H1 (cell line): ENCODE measurements at regions not wholly inside any gene's neighbourhood (a gene's known extent, or its start where the extent isn't known, plus 50 kb on each side); places are given as distances from the start of the nearest gene placed in this dataset.

Source experiments
- CTCF ChIA-PET: fragments of 300-600 bp; sonication (Branson Sonifier 250); formaldehyde crosslinking; loops from one replicate; lab custom pipeline; 2021; ENCODE audit not compliant: partially characterized antibody; lab: Charles Lee
- POLR2A ChIA-PET: fragments of 300-600 bp; sonication (Branson Sonifier 250); formaldehyde crosslinking; loops from one replicate; lab custom pipeline; 2021; ENCODE audit warnings: inconsistent platforms; ENCODE audit not compliant: partially characterized antibody; lab: Charles Lee
- DNase-seq, 2 experiments: peaks; one replicate each; pipeline versions ENCODE4 v3.0.0 to v3.0.0-alpha.2; 2010 to 2022; ENCODE audit warnings: low spot score in 2 of 2, low read depth in 1 of 2, mixed read lengths in 1 of 2
- FAIRE-seq: peaks from 2 replicates; lab custom pipeline; 2011; peaks lifted over from hg19 to GRCh38; lab: Jason Lieb, UNC
- H2AFZ ChIP-seq: 2 replicates; pipeline ENCODE4 v1.8.1; 2012; ENCODE audit warnings: low read length, inconsistent platforms
- H2AK5ac ChIP-seq: 2 replicates; pipeline ENCODE4 v1.6.1; 2013; ENCODE audit warnings: low read depth, low read length
- H2BK120ac ChIP-seq: replicated peaks from 2 replicates; pipeline ENCODE3; 2013; ENCODE audit warnings: low read depth, low read length, inconsistent platforms
- H2BK12ac ChIP-seq: 2 replicates; pipeline ENCODE4 v1.6.1; 2013; ENCODE audit warnings: low read depth, low read length
- H2BK15ac ChIP-seq: 2 replicates; pipeline ENCODE4 v1.6.1; 2013; ENCODE audit warnings: low read length
- H2BK20ac ChIP-seq: 2 replicates; pipeline ENCODE4 v1.6.1; 2013; ENCODE audit warnings: low read length
- H2BK5ac ChIP-seq: 2 replicates; pipeline ENCODE4 v1.6.1; 2013; ENCODE audit warnings: low read depth, low read length
- H3K14ac ChIP-seq: 2 replicates; pipeline ENCODE4 v1.6.1; 2013; ENCODE audit warnings: inconsistent platforms; ENCODE audit not compliant: insufficient read length
- H3K18ac ChIP-seq: 2 replicates; pipeline ENCODE4 v1.6.1; 2013; ENCODE audit warnings: low read length; ENCODE audit errors: extremely low read depth
- H3K23ac ChIP-seq: 2 replicates; pipeline ENCODE4 v1.6.1; 2013; ENCODE audit warnings: inconsistent platforms; ENCODE audit not compliant: insufficient read length
- H3K23me2 ChIP-seq: 2 replicates; pipeline ENCODE4 v1.6.1; 2013; ENCODE audit warnings: low read depth, low read length
- H3K27ac ChIP-seq: 2 replicates; pipeline ENCODE4 v1.6.1; 2011; ENCODE audit warnings: low read depth, low read length, inconsistent platforms
- H3K27me3 ChIP-seq, 4 experiments: replicated peaks in 1 of 4; 1 replicate in 1 of 4; 2 replicates in 3 of 4; pipeline versions ENCODE4 v1.6.1 to v1.8.1; 2011 to 2013; ENCODE audit warnings: low read length in 3 of 4, mild to moderate bottlenecking in 3 of 4, inconsistent platforms in 2 of 4, mixed read lengths in 2 of 4, moderate library complexity in 1 of 4; ENCODE audit not compliant: control insufficient read depth in 3 of 4, insufficient read depth in 3 of 4; ENCODE audit errors: extremely low read depth in 1 of 4
- H3K36me3 ChIP-seq, 4 experiments: 2 replicates each; pipeline versions ENCODE4 v1.6.1 to v1.8.1; 2011 to 2013; ENCODE audit warnings: mild to moderate bottlenecking in 4 of 4, low read length in 3 of 4, moderate library complexity in 2 of 4, control low read depth in 1 of 4, inconsistent platforms in 1 of 4; ENCODE audit not compliant: insufficient read depth in 4 of 4, control insufficient read depth in 2 of 4
- H3K4ac ChIP-seq: replicated peaks from 2 replicates; pipeline ENCODE3; 2013; ENCODE audit warnings: low read length, low read depth, mixed read lengths, inconsistent platforms; ENCODE audit not compliant: insufficient read length
- H3K4me1 ChIP-seq, 4 experiments: replicated peaks in 1 of 4; 1 replicate in 1 of 4; 2 replicates in 3 of 4; pipeline versions ENCODE4 v1.6.1 to v1.8.1; 2011 to 2013; ENCODE audit warnings: low read length in 3 of 4, inconsistent platforms in 2 of 4, mixed read lengths in 1 of 4; ENCODE audit not compliant: insufficient read depth in 4 of 4, control insufficient read depth in 3 of 4
- H3K4me2 ChIP-seq, 2 experiments: 2 replicates each; pipeline versions ENCODE4 v1.6.1 to v1.8.1; 2011 to 2013; ENCODE audit warnings: low read depth in 2 of 2, low read length in 2 of 2, control low read depth in 1 of 2, inconsistent platforms in 1 of 2, mild to moderate bottlenecking in 1 of 2; ENCODE audit not compliant: insufficient read depth in 1 of 2
- H3K4me3 ChIP-seq, 4 experiments: fragments of 200-600, 300-600 bp in 1 of 4; sonication (generic), shearing (Covaris generic), sonication (Bioruptor Twin) in 1 of 4; 2 replicates each; pipeline versions ENCODE4 v1.5.1 to v1.8.1; 2011 to 2016; ENCODE audit warnings: low read length in 4 of 4, low read depth in 3 of 4, control low read depth in 2 of 4, inconsistent platforms in 2 of 4, mild to moderate bottlenecking in 2 of 4, mixed read lengths in 1 of 4, moderate library complexity in 1 of 4; ENCODE audit not compliant: insufficient read depth in 2 of 4; ENCODE audit errors: extremely low read depth in 1 of 4
- H3K56ac ChIP-seq: replicated peaks from 2 replicates; pipeline ENCODE3; 2013; ENCODE audit warnings: low read depth, mild to moderate bottlenecking, mixed read lengths, low read length, inconsistent platforms; ENCODE audit not compliant: insufficient read length
- H3K79me1 ChIP-seq: 2 replicates; pipeline ENCODE4 v1.6.1; 2013; ENCODE audit warnings: low read depth, low read length, control low read depth
- H3K79me2 ChIP-seq, 2 experiments: 2 replicates each; pipeline versions ENCODE4 v1.6.1 to v1.8.1; 2012 to 2013; ENCODE audit warnings: low read length in 2 of 2, mild to moderate bottlenecking in 2 of 2, inconsistent platforms in 1 of 2; ENCODE audit not compliant: insufficient read depth in 2 of 2, control insufficient read depth in 1 of 2
- H3K9ac ChIP-seq, 4 experiments: replicated peaks in 1 of 4; 1 replicate in 1 of 4; 2 replicates in 3 of 4; pipeline versions ENCODE4 v1.6.1 to v1.8.1; 2011 to 2013; ENCODE audit warnings: low read depth in 3 of 4, low read length in 3 of 4, control low read depth in 2 of 4, mild to moderate bottlenecking in 2 of 4, moderate library complexity in 2 of 4, inconsistent platforms in 1 of 4; ENCODE audit errors: extremely low read depth in 1 of 4
- H3K9me3 ChIP-seq, 2 experiments: 2 replicates each; pipeline versions ENCODE4 v1.6.1 to v1.8.1; 2012 to 2013; ENCODE audit warnings: mild to moderate bottlenecking in 2 of 2, moderate library complexity in 2 of 2, control low read depth in 1 of 2, inconsistent platforms in 1 of 2, low read depth in 1 of 2, low read length in 1 of 2, mixed read lengths in 1 of 2; ENCODE audit not compliant: insufficient read depth in 2 of 2
- H4K20me1 ChIP-seq, 2 experiments: replicated peaks in 1 of 2; 2 replicates each; pipeline versions ENCODE3 to v1.8.1; 2011 to 2013; ENCODE audit warnings: inconsistent platforms in 2 of 2, low read length in 2 of 2, mild to moderate bottlenecking in 1 of 2; ENCODE audit not compliant: insufficient read depth in 2 of 2, control insufficient read depth in 1 of 2
- H4K5ac ChIP-seq: 2 replicates; pipeline ENCODE4 v1.6.1; 2013; ENCODE audit warnings: low read length, low read depth, mixed read lengths, inconsistent platforms; ENCODE audit not compliant: insufficient read length
- H4K8ac ChIP-seq: 2 replicates; pipeline ENCODE4 v1.8.0; 2013; ENCODE audit warnings: mild to moderate bottlenecking, moderate library complexity, low read length, inconsistent platforms; ENCODE audit not compliant: insufficient read depth; ENCODE audit errors: extremely low read depth
- H4K91ac ChIP-seq: replicated peaks from 2 replicates; pipeline ENCODE3; 2013; ENCODE audit warnings: low read length, mixed read lengths, inconsistent platforms; ENCODE audit not compliant: insufficient read length
- JUND ChIP-seq: IDR thresholded peaks from 2 replicates; pipeline ENCODE4 v1.6.1; 2011; ENCODE audit warnings: mild to moderate bottlenecking, improper control_type of control experiment, low read length
- NRF1 ChIP-seq: IDR thresholded peaks from 2 replicates; pipeline ENCODE4 v1.6.1; 2011; ENCODE audit warnings: mild to moderate bottlenecking, low read depth, low read length, improper control_type of control experiment
- WGBS, 2 experiments: shearing (Covaris generic) in 1 of 2; methylation state at CpG; one replicate each; pipeline versions ENCODE4 v1.1.6 to v1.1.7; 2013 to 2015; ENCODE audit warnings: low lambda C conversion rate in 2 of 2, mixed read lengths in 2 of 2, inconsistent platforms in 1 of 2, low coverage in 1 of 2, missing lambda C conversion rate in 1 of 2; ENCODE audit not compliant: insufficient replicate concordance in 2 of 2, insufficient coverage in 1 of 2, insufficient read length in 1 of 2; ENCODE audit errors: extremely low coverage in 1 of 2, missing lambda C conversion rate in 1 of 2; 5-methylcytosine and 5-hydroxymethylcytosine counted together
- TF ChIP-seq, protein P1 (sequence below), 3 experiments: IDR thresholded peaks; 1 replicate in 2 of 3; 2 replicates in 1 of 3; pipeline versions ENCODE4 v1.5.1 to v1.6.1; 2011; ENCODE audit warnings: low read length in 3 of 3, mild to moderate bottlenecking in 3 of 3, inconsistent platforms in 2 of 3, low read depth in 1 of 3, moderate library complexity in 1 of 3; ENCODE audit not compliant: insufficient read depth in 1 of 3; ENCODE audit errors: control extremely low read depth in 1 of 3
- TF ChIP-seq, protein P2 (sequence below): IDR thresholded peaks from 2 replicates; pipeline ENCODE4 v1.6.1; 2012; ENCODE audit warnings: low read length, inconsistent platforms

DNA sequence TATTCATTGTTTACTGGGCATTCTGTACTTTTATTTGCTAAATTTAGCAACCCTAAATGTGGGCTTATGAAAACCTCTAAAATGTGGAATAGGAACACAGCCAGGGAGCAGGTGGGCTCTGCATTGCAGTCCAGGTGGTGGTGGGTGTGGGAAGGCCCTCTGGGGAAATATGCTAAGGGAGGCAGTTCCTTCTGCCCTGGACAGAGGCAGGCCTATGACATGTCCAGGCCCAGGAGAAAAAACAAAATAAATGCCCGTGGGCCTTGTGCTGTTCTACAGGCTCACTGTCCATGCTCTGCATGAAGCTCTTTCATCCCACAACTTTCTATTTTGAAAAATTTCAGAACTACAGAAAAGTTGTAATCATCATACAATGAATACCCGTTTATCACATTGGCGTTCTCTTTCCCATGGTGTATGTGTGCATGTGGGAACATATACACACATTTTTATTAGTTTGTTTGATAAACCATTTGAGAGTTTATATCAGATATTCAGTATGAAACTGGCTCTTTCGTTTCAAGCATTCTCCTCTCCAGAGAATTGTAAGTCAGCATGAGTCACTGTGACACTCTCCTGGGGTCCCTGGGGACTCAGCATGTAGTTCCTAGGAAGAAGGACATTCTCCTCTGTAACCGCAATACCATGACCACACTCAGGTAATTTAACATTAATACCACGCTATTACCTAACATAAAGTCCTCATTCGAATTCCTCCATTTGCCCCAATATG, 505.3 kb downstream of the COG6 start:
- ChIA-PET CTCF (interaction anchor here (1.1 to 2.0 kb wide), 3 partner anchors 11 to 15 kb away, joined by 3 to 8 read pairs (median 4); no protein-coding TSS in a partner anchor), POLR2A (no interaction called here)
- Histone ChIP-seq H2BK120ac (no peak overlapping the region), H3K27ac (no peak overlapping the region), H3K4me1 (no peaks in the 10 kb centered on the region), H4K20me1 (no peaks in the 10 kb centered on the region), H3K23ac (no peak overlapping the region), H2BK5ac (no peak overlapping the region), H3K79me1 (no peaks in the 10 kb centered on the region), H3K14ac (no peak overlapping the region), H2AK5ac (no peak overlapping the region), H3K4me2 (no peak overlapping the region), H2AFZ (no peak overlapping the region), H3K36me3 (no peaks in the 10 kb centered on the region; a peak in 1 of 8 replicates), H3K23me2 (no peaks in the 10 kb centered on the region), H3K56ac (no peak overlapping the region), H2BK12ac (no peak overlapping the region), H3K27me3 (no peaks in the 10 kb centered on the region), H3K4me3 (no peak overlapping the region), H3K9ac (no peak overlapping the region), H4K5ac (no peak overlapping the region), H3K9me3 (no peaks in the 10 kb centered on the region), H2BK15ac (no peak overlapping the region), H3K18ac (no peak overlapping the region), H4K8ac (no peak overlapping the region), H3K79me2 (no peaks in the 10 kb centered on the region), H2BK20ac (no peak overlapping the region), H4K91ac (no peak overlapping the region), H3K4ac (no peak overlapping the region)
- DNase-seq (no peak), FAIRE-seq (no peak)
- 90 to 100% methylated on average over 2 to 7 of the region's 7 CpGs for WGBS, 2 experiments
- TF ChIP-seq, protein P1, sequence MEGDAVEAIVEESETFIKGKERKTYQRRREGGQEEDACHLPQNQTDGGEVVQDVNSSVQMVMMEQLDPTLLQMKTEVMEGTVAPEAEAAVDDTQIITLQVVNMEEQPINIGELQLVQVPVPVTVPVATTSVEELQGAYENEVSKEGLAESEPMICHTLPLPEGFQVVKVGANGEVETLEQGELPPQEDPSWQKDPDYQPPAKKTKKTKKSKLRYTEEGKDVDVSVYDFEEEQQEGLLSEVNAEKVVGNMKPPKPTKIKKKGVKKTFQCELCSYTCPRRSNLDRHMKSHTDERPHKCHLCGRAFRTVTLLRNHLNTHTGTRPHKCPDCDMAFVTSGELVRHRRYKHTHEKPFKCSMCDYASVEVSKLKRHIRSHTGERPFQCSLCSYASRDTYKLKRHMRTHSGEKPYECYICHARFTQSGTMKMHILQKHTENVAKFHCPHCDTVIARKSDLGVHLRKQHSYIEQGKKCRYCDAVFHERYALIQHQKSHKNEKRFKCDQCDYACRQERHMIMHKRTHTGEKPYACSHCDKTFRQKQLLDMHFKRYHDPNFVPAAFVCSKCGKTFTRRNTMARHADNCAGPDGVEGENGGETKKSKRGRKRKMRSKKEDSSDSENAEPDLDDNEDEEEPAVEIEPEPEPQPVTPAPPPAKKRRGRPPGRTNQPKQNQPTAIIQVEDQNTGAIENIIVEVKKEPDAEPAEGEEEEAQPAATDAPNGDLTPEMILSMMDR (IDR thresholded peaks at IDR 0.05; ENCODE audit: control extremely low read depth in 1 of 3, insufficient read depth in 1 of 3, low read depth in 1 of 3, low read length in 3 of 3), result no peak
- TF ChIP-seq NRF1, result no peak
- TF ChIP-seq, protein P2, sequence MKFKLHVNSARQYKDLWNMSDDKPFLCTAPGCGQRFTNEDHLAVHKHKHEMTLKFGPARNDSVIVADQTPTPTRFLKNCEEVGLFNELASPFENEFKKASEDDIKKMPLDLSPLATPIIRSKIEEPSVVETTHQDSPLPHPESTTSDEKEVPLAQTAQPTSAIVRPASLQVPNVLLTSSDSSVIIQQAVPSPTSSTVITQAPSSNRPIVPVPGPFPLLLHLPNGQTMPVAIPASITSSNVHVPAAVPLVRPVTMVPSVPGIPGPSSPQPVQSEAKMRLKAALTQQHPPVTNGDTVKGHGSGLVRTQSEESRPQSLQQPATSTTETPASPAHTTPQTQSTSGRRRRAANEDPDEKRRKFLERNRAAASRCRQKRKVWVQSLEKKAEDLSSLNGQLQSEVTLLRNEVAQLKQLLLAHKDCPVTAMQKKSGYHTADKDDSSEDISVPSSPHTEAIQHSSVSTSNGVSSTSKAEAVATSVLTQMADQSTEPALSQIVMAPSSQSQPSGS, result no peak
- no peak for TF ChIP-seq JUND
